22Rv1 (cell line): ENCODE measurements at regions not wholly inside any gene's neighbourhood (a gene's known extent, or its start where the extent isn't known, plus 50 kb on each side); places are given as distances from the start of the nearest gene placed in this dataset.
"Not testable (repeated sequence)": the region's sequence is repeated elsewhere in the genome, so short reads cannot be mapped to it uniquely, and the experiment has no call there.

Experiments used
- ZFX ChIP-seq: fragments of 450-650 bp; IDR thresholded peaks from 2 replicates; pipeline ENCODE4 v1.6.1; 2017; ENCODE audit warnings: antibody characterized with exemption, borderline replicate concordance
- TF ChIP-seq, protein P1 (sequence below): fragments of 450-650 bp; IDR thresholded peaks from 2 replicates; pipeline ENCODE4 v1.5.1; 2017; ENCODE audit warnings: mild to moderate bottlenecking

DNA sequence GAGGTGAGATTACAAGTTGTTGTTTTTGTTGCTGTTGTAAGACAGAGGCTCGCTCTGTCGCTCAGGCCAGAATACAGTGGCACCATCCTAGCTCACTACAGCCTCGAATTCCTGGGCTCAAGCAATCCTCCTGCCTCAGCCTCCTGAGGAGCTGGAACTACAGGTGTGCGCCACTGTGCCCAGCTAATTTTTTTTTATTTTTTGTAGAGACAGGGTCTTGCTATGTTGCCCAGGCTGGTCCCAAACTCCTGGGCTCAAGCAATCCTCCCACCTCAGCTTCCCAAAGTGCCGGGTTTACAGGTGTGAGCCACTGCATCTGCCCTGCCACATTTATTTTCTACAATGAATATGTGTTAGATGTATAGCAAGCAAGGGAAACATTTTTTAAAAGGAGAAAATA, 76.9 kb upstream of the LSM14A start:
- TF ChIP-seq, protein P1, sequence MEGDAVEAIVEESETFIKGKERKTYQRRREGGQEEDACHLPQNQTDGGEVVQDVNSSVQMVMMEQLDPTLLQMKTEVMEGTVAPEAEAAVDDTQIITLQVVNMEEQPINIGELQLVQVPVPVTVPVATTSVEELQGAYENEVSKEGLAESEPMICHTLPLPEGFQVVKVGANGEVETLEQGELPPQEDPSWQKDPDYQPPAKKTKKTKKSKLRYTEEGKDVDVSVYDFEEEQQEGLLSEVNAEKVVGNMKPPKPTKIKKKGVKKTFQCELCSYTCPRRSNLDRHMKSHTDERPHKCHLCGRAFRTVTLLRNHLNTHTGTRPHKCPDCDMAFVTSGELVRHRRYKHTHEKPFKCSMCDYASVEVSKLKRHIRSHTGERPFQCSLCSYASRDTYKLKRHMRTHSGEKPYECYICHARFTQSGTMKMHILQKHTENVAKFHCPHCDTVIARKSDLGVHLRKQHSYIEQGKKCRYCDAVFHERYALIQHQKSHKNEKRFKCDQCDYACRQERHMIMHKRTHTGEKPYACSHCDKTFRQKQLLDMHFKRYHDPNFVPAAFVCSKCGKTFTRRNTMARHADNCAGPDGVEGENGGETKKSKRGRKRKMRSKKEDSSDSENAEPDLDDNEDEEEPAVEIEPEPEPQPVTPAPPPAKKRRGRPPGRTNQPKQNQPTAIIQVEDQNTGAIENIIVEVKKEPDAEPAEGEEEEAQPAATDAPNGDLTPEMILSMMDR = not testable (repeated sequence)
- TF ChIP-seq ZFX = not testable (repeated sequence)
